ACHN (cell line): ENCODE measurements at regions not wholly inside any gene's neighbourhood (a gene's known extent, or its start where the extent isn't known, plus 50 kb on each side); places are given as distances from the start of the nearest gene placed in this dataset.

Experiments used
- DNase-seq: peaks from one replicate; pipeline ENCODE4 v3.0.0-alpha.2; 2015
- in situ Hi-C: cut with HindIII; loops from 2 replicates; pipeline ENCODE4 v1.10.0; 2017; ENCODE audit warnings: low sequenced_read_pairs, low pct_ligation_motif_present, low pct_unique_long_range_greater_than_20kb

- in situ Hi-C loops: no loop called here
- DNase-seq: no peak
Measured at GRCh38 chr5:3414371-3414770, 181.3 kb upstream of the IRX1 start.

GRCh38 chr5:3412146-3412545, 183.5 kb upstream of the IRX1 start:
- DNase-seq: no peak
- in situ Hi-C loops: no loop called here

GRCh38 chr5:3411363-3411762, 184.3 kb upstream of the IRX1 start:
- in situ Hi-C loops: no loop called here

GRCh38 chr5:3401635-3402034, 194.0 kb upstream of the IRX1 start:
- in situ Hi-C loops: no loop called here
- DNase-seq: no peak

More at GRCh38 chr5:3411363-3411762, 184.3 kb upstream of the IRX1 start:
- DNase-seq: no peak

- in situ Hi-C loops: no loop called here
- DNase-seq: no peak
Measured at GRCh38 chr5:3400659-3401058, 195.0 kb upstream of the IRX1 start.

GRCh38 chr5:3394891-3395599, 200.6 kb upstream of the IRX1 start:
- in situ Hi-C loops: no loop called here
- no peak for DNase-seq

- no peak for DNase-seq
- in situ Hi-C loops: no loop called here
Measured at GRCh38 chr5:3393920-3394597, 201.6 kb upstream of the IRX1 start.

GRCh38 chr5:3393122-3393919, 202.3 kb upstream of the IRX1 start:
- in situ Hi-C loops: no loop called here

GRCh38 chr5:3392306-3392939, 203.2 kb upstream of the IRX1 start:
- in situ Hi-C loops: no loop called here
- DNase-seq: no peak

More at GRCh38 chr5:3393122-3393919, 202.3 kb upstream of the IRX1 start:
- no peak for DNase-seq

GRCh38 chr5:3391210-3391609, 204.4 kb upstream of the IRX1 start:
- in situ Hi-C loops: no loop called here
- DNase-seq: no peak

GRCh38 chr5:3389471-3390026, 206.1 kb upstream of the IRX1 start:
- DNase-seq: no peak
- in situ Hi-C loops: no loop called here

GRCh38 chr5:3386637-3387036, 209.0 kb upstream of the IRX1 start:
- in situ Hi-C loops: no loop called here
- DNase-seq: no peak

GRCh38 chr5:3385991-3386519, 209.6 kb upstream of the IRX1 start:
- in situ Hi-C loops: no loop called here
- no peak for DNase-seq

- in situ Hi-C loops: no loop called here
- DNase-seq: no peak
Measured at GRCh38 chr5:3384531-3384930, 211.1 kb upstream of the IRX1 start.

- no peak for DNase-seq
- in situ Hi-C loops: no loop called here
Measured at GRCh38 chr5:3382782-3383181, 212.8 kb upstream of the IRX1 start.

GRCh38 chr5:3382151-3382550, 213.5 kb upstream of the IRX1 start:
- DNase-seq: no peak
- in situ Hi-C loops: no loop called here

GRCh38 chr5:3381206-3381825, 214.3 kb upstream of the IRX1 start:
- in situ Hi-C loops: no loop called here
- DNase-seq: no peak

- in situ Hi-C loops: no loop called here
- DNase-seq: no peak
Measured at GRCh38 chr5:3380689-3381088, 214.9 kb upstream of the IRX1 start.
